ENCODE measurements at regions not wholly inside any gene's neighbourhood (a gene's known extent, or its start where the extent isn't known, plus 50 kb on each side); places are given as distances from the start of the nearest gene placed in this dataset.

DNA sequence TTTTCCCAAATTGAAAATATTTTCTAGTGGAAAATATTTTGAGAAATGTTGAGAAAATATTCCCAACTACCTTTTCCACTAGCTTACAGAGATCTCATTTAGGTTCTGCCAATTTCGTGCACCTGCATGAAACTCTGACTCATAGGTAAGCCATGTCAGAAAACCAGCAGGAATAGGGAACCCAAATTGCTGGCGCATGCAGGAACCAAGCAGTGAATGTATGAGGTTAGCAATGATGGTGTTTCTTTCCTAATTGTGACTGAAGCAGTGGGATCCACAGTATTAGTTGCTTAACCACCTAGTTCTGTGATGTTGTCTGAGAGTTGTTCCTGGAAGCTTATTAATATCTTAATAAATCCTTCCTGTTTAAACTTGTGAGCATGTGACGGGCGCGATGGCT is 381.0 kb upstream of the TRAM1L1 start:
- Histone ChIP-seq H3K27ac (no peak overlapping the region), H3K36me3 (no peaks in the 10 kb centered on the region), H3K4me1 (no peaks in the 10 kb centered on the region), H3K27me3 (no peaks in the 10 kb centered on the region), H3K9me3 (no peaks in the 10 kb centered on the region), H3K4me3 (replicated peaks in 1 of 3) (no peak overlapping the region)
- intact Hi-C loops (cut with DNase I): no loop called here
- no peak for TF ChIP-seq CTCF (IDR thresholded peaks at IDR 0.05)
- TF ChIP-seq POLR2A (IDR thresholded peaks at IDR 0.05): no peak
- no peak for DNase-seq
- WGBS, 2 donors: 85 to 89% methylated on average over 5 of the region's 5 CpGs

DNA sequence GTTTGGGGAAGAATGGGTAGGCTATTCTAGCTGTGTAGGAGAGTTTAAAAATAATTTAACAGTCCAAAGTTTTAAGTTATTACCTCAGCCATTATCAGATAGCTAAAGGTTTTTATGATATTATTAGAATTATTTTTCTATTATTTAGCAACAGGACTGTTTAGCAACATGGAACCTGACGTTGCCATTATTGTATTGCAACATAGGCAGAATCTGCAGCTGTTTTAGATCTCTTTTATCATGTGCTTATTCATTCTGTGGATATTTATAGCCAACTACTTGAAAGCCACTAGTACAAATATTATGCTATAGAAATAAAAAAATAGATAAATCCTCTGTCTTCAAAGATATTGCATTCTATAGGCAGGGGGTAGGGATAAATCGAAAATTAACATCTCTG is 382.0 kb upstream of the TRAM1L1 start:
- no peaks in the 10 kb centered on the region for H3K36me3 ChIP-seq
- no peak overlapping the region for H3K4me3 ChIP-seq (replicated peaks in 1 of 3)
- H3K9me3 ChIP-seq: no peaks in the 10 kb centered on the region
- H3K4me1 ChIP-seq: no peaks in the 10 kb centered on the region
- intact Hi-C loops (cut with DNase I): no loop called here
- no peak for DNase-seq
- TF ChIP-seq POLR2A (IDR thresholded peaks at IDR 0.05) (no peak), CTCF (IDR thresholded peaks at IDR 0.05) (no peak)
- H3K27me3 ChIP-seq: no peaks in the 10 kb centered on the region
- WGBS, 2 donors: 65% methylated on average over 2 of the region's 2 CpGs
- no peak overlapping the region for H3K27ac ChIP-seq

DNA sequence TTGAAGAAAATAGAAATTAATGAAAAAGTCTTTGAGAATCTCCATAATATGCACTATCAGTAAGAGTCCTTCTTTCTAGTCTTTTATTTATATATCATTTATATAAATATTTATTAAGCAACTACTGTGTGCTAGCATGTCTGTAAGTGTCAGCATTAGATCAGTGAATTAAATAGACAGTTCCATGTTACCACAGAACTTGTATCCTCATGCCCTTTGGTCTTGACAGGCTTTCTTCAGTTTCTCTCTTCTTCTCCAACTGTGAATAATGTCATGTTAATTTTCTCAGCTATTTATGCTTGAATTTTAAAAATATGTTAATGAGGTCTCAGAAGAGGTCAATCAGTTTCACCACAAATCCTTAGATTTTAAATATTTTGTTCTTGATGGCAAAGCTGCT is 389.6 kb upstream of the TRAM1L1 start:
- no peaks in the 10 kb centered on the region for H3K4me1 ChIP-seq
- H3K27me3 ChIP-seq: no peaks in the 10 kb centered on the region
- H3K9me3 ChIP-seq: no peaks in the 10 kb centered on the region
- no peak overlapping the region for H3K27ac ChIP-seq
- no peak overlapping the region for H3K4me3 ChIP-seq (replicated peaks in 1 of 3)
- no peak for DNase-seq
- TF ChIP-seq CTCF (IDR thresholded peaks at IDR 0.05) (no peak), POLR2A (IDR thresholded peaks at IDR 0.05) (no peak)
- intact Hi-C loops (cut with DNase I): no loop called here
- no peaks in the 10 kb centered on the region for H3K36me3 ChIP-seq

GRCh38 chr4:117477925-117478324 is 392.5 kb upstream of the TRAM1L1 start:
- Histone ChIP-seq H3K4me1 (no peaks in the 10 kb centered on the region), H3K27me3 (no peaks in the 10 kb centered on the region), H3K36me3 (no peaks in the 10 kb centered on the region), H3K4me3 (replicated peaks in 1 of 3) (no peak overlapping the region), H3K9me3 (no peaks in the 10 kb centered on the region), H3K27ac (no peak overlapping the region)
- 90 to 91% methylated on average over 2 of the region's 2 CpGs for WGBS, 2 donors
- intact Hi-C loops (cut with DNase I): no loop called here
- DNase-seq: no peak
- no peak for TF ChIP-seq CTCF (IDR thresholded peaks at IDR 0.05)
- TF ChIP-seq POLR2A (IDR thresholded peaks at IDR 0.05): no peak

DNA sequence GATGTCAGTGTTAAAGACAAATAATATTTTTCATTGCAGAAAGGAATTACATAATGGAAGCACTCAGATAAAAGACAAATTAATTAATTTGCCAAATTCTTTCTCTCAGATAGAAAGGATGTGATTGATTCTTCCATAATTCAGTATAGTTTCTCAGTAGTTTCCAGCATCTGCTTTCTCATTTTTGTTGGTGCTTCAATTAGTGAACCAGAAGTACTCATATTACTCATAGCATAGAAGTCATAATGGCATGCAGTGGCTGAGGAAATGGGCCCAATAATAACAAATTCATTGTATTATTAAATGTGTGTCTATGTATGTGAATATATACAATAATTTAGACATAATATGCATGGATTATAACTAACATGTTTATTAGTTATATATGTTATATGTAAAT is 393.3 kb upstream of the TRAM1L1 start:
- Histone ChIP-seq H3K27ac (no peak overlapping the region), H3K36me3 (no peaks in the 10 kb centered on the region), H3K27me3 (no peaks in the 10 kb centered on the region), H3K4me3 (replicated peaks in 1 of 3) (no peak overlapping the region), H3K9me3 (no peaks in the 10 kb centered on the region), H3K4me1 (no peaks in the 10 kb centered on the region)
- intact Hi-C loops (cut with DNase I): no loop called here
- DNase-seq: no peak
- TF ChIP-seq CTCF (IDR thresholded peaks at IDR 0.05): no peak
- TF ChIP-seq POLR2A (IDR thresholded peaks at IDR 0.05): no peak
